Liver (tissue), 3 donors: ENCODE measurements at regions not wholly inside any gene's neighbourhood (a gene's known extent, or its start where the extent isn't known, plus 50 kb on each side); places are given as distances from the start of the nearest gene placed in this dataset.

ENCODE experiments used
- ATF3 ChIP-seq: IDR thresholded peaks from 2 replicates; pipeline ENCODE4 v1.6.1; 2016; ENCODE audit warnings: antibody characterized with exemption
- CTCF ChIP-seq: fragments of 150-350 bp; IDR thresholded peaks from 2 replicates; pipeline ENCODE4 v1.5.1; 2017; ENCODE audit warnings: improper control_type of control experiment, low read depth, low read length; ENCODE audit not compliant: missing input control
- EGR1 ChIP-seq, 2 donors: IDR thresholded peaks; 2 replicates each; pipeline ENCODE4 v1.6.1; 2016 to 2018; ENCODE audit warnings: antibody characterized with exemption in 2 of 2, low read depth in 2 of 2
- HNF4G ChIP-seq: IDR thresholded peaks from 2 replicates; pipeline ENCODE4 v1.6.1; 2016; ENCODE audit warnings: antibody characterized with exemption
- JUND ChIP-seq, 2 donors: IDR thresholded peaks; 2 replicates each; pipeline ENCODE4 v1.6.1; 2016; ENCODE audit warnings: antibody characterized with exemption in 2 of 2
- MAX ChIP-seq: IDR thresholded peaks from 2 replicates; pipeline ENCODE4 v1.6.1; 2016; ENCODE audit warnings: antibody characterized with exemption
- RAD21 ChIP-seq, 2 donors: IDR thresholded peaks; 2 replicates each; pipeline ENCODE4 v1.6.1; 2016; ENCODE audit warnings: antibody characterized with exemption in 2 of 2, mild to moderate bottlenecking in 2 of 2
- REST ChIP-seq: IDR thresholded peaks from 2 replicates; pipeline ENCODE4 v1.6.1; 2016; ENCODE audit warnings: antibody characterized with exemption, mild to moderate bottlenecking
- TAF1 ChIP-seq: conservative IDR thresholded peaks from 2 replicates; pipeline ENCODE4 v1.6.1; 2016; ENCODE audit warnings: antibody characterized with exemption, mild to moderate bottlenecking
- YY1 ChIP-seq: IDR thresholded peaks from 2 replicates; pipeline ENCODE4 v1.6.1; 2016; ENCODE audit warnings: antibody characterized with exemption, mild to moderate bottlenecking
- ZBTB33 ChIP-seq: IDR thresholded peaks from 2 replicates; pipeline ENCODE4 v1.6.1; 2016; ENCODE audit warnings: antibody characterized with exemption
- donor health status: healthy.
- donor health status: healthy.

GRCh38 chr6:3661390-3661789, 90.1 kb downstream of the PXDC1 start:
- no peak for TF ChIP-seq CTCF
- no peak for TF ChIP-seq EGR1 (IDR thresholded peaks at IDR 0.05; ENCODE audit: low read depth in 2 of 2)
- no peak for TF ChIP-seq REST
- TF ChIP-seq JUND (IDR thresholded peaks at IDR 0.05): no peak
- TF ChIP-seq ATF3: no peak
- TF ChIP-seq TAF1: no peak
- TF ChIP-seq ZBTB33: no peak
- no peak for TF ChIP-seq MAX
- TF ChIP-seq RAD21 (IDR thresholded peaks at IDR 0.05): no peak
- no peak for TF ChIP-seq YY1
- no peak for TF ChIP-seq HNF4G
